Pancreas (tissue), 10 donors: ENCODE measurements at regions not wholly inside any gene's neighbourhood (a gene's known extent, or its start where the extent isn't known, plus 50 kb on each side); places are given as distances from the start of the nearest gene placed in this dataset.

ENCODE experiments used
- ATAC-seq, 4 donors: fragments of 200-7000 bp; cut with Tn5 transposase; one replicate each; pipeline versions ENCODE4 v1.8.0 to v1.9.1; 2020; ENCODE audit warnings: mild to moderate bottlenecking in 4 of 4, moderate library complexity in 4 of 4
- DNase-seq, 6 donors: peaks; one replicate each; pipeline ENCODE4 v3.0.0-alpha.2; 2020
- FAIRE-seq: peaks from 2 replicates; lab custom pipeline; 2012; peaks lifted over from hg19 to GRCh38; lab: Jason Lieb, UNC
- H3K27ac ChIP-seq, 4 donors: fragments of 200-600 bp; sonication (generic); 1 replicate in 3 of 4; 2 replicates in 1 of 4; pipeline versions ENCODE4 v1.5.0 to v1.8.0; 2020
- H3K27me3 ChIP-seq, 4 donors: fragments of 200-600 bp; one replicate each; pipeline ENCODE4 v1.8.0; 2021
- H3K36me3 ChIP-seq, 3 donors: fragments of 200-600 bp; sonication (generic) in 1 of 3; one replicate each; pipeline versions ENCODE4 v1.5.0 to v1.8.0; 2020 to 2021
- H3K4me1 ChIP-seq, 3 donors: fragments of 200-600 bp; one replicate each; pipeline ENCODE4 v1.8.0; 2021
- H3K4me3 ChIP-seq, 4 donors: fragments of 200-600 bp; sonication (generic) in 2 of 4; one replicate each; pipeline versions ENCODE4 v1.5.0 to v1.8.0; 2020 to 2021
- H3K9me3 ChIP-seq, 4 donors: fragments of 200-600 bp; one replicate each; pipeline ENCODE4 v1.8.0; 2021
- CTCF ChIP-seq, 4 donors: fragments of 200-600 bp; sonication (generic) in 3 of 4; IDR thresholded peaks; one replicate each; pipeline versions ENCODE4 v1.5.0 to v1.8.0; 2021; ENCODE audit warnings: antibody characterized with exemption in 4 of 4
- WGBS, 2 donors: extraction: QIAGEN DNeasy Blood & Tissue Kit; methylation state at CpG; one replicate each; pipeline ENCODE4 v1.1.7; 2013; 5-methylcytosine and 5-hydroxymethylcytosine counted together
- intact Hi-C, 3 donors: fragments of 100-400 bp; cut with DNase I; formaldehyde crosslinking; loops; one replicate each; pipeline versions ENCODE4 v1.11.1 to v1.14.2; 2022
- donor health status: healthy with polysubstance abuse.
- donor health status: DM: no; HTN: no; CAD: no; lungs with moderate emphysema.
- donor health status: DM: no; HTN: no; CAD: no.
- donor health status: control.
- donor health status: control.
- donor health status: Bipolar disorder and iron deficiency.
- donor health status: DM: yes; HTN: yes; CAD: no.
- donor health status: DM: no; HTN: no; CAD: no.
- donor health status: DM: no; HTN: no; CAD: no.
- donor health status: DM: yes; HTN: yes; CAD: no.

GRCh38 chr19:28309070-28309469 lies 903.9 kb downstream of the UQCRFS1 start:
- intact Hi-C loops = no loop called here
- FAIRE-seq = no peak
- Histone ChIP-seq H3K4me3 (no peak overlapping the region), H3K27ac (no peak overlapping the region), H3K9me3 (no peaks in the 10 kb centered on the region), H3K4me1 (no peaks in the 10 kb centered on the region), H3K27me3 (no peaks in the 10 kb centered on the region), H3K36me3 (no peaks in the 10 kb centered on the region)
- no peak for ATAC-seq
- DNase-seq = no peak
- TF ChIP-seq CTCF (IDR thresholded peaks at IDR 0.05) = no peak
- 67 to 92% methylated on average over 5 of the region's 5 CpGs for WGBS, 2 donors

- TF ChIP-seq CTCF (IDR thresholded peaks at IDR 0.05) = no peak
- FAIRE-seq (no peak), DNase-seq (no peak), ATAC-seq (no peak)
- Histone ChIP-seq H3K4me3 (no peak overlapping the region), H3K4me1 (no peaks in the 10 kb centered on the region), H3K27ac (no peak overlapping the region), H3K9me3 (no peaks in the 10 kb centered on the region), H3K27me3 (no peaks in the 10 kb centered on the region), H3K36me3 (no peaks in the 10 kb centered on the region)
- intact Hi-C loops = no loop called here
- 28 to 53% methylated on average over 1 of the region's 1 CpG for WGBS, 2 donors
Observed at GRCh38 chr19:28307963-28308362, 905.0 kb downstream of the UQCRFS1 start.

- ATAC-seq = no peak
- Histone ChIP-seq H3K9me3 (no peaks in the 10 kb centered on the region), H3K36me3 (no peaks in the 10 kb centered on the region), H3K4me3 (no peak overlapping the region), H3K27me3 (no peaks in the 10 kb centered on the region), H3K27ac (no peak overlapping the region), H3K4me1 (no peaks in the 10 kb centered on the region)
- WGBS, 2 donors = 73 to 74% methylated on average over 2 of the region's 2 CpGs
- no peak for TF ChIP-seq CTCF (IDR thresholded peaks at IDR 0.05)
- no peak for FAIRE-seq
- intact Hi-C loops = no loop called here
- no peak for DNase-seq
Observed at GRCh38 chr19:28307487-28307886, 905.5 kb downstream of the UQCRFS1 start.

- Histone ChIP-seq H3K4me1 (no peaks in the 10 kb centered on the region), H3K9me3 (no peaks in the 10 kb centered on the region), H3K27ac (no peak overlapping the region), H3K27me3 (no peaks in the 10 kb centered on the region), H3K36me3 (no peaks in the 10 kb centered on the region), H3K4me3 (no peak overlapping the region)
- no peak for ATAC-seq
- WGBS, 2 donors = 62 to 84% methylated on average over 4 of the region's 4 CpGs
- FAIRE-seq = no peak
- DNase-seq = no peak
- intact Hi-C loops = no loop called here
- TF ChIP-seq CTCF (IDR thresholded peaks at IDR 0.05) = no peak
Observed at GRCh38 chr19:28305513-28305912, 907.4 kb downstream of the UQCRFS1 start.

- intact Hi-C loops = no loop called here
- WGBS, 2 donors = 89 to 91% methylated on average over 7 of the region's 7 CpGs
- ATAC-seq (no peak), DNase-seq (no peak), FAIRE-seq (no peak)
- TF ChIP-seq CTCF (IDR thresholded peaks at IDR 0.05) = no peak
- no peak overlapping the region for H3K27ac ChIP-seq
- H3K9me3 ChIP-seq = no peaks in the 10 kb centered on the region
- H3K36me3 ChIP-seq = no peaks in the 10 kb centered on the region
- no peaks in the 10 kb centered on the region for H3K27me3 ChIP-seq
- H3K4me3 ChIP-seq = no peak overlapping the region
- H3K4me1 ChIP-seq = no peaks in the 10 kb centered on the region
Observed at GRCh38 chr19:28303502-28303901, 909.4 kb downstream of the UQCRFS1 start.
